Neural progenitor cell (in vitro differentiated cells): ENCODE measurements at regions not wholly inside any gene's neighbourhood (a gene's known extent, or its start where the extent isn't known, plus 50 kb on each side); places are given as distances from the start of the nearest gene placed in this dataset.

ENCODE experiments used
- CTCF ChIP-seq: fragments of 200-600 bp; sonication (generic); IDR thresholded peaks from 2 replicates; pipeline ENCODE4 v1.5.1; 2017; ENCODE audit warnings: antibody characterized with exemption, mild to moderate bottlenecking
- EZH2 ChIP-seq: fragments of 200-600 bp; sonication (generic); IDR thresholded peaks from 2 replicates; pipeline ENCODE4 v1.6.1; 2017; ENCODE audit warnings: antibody characterized with exemption, mild to moderate bottlenecking, moderate library complexity
- EZH2phosphoT487 ChIP-seq: fragments of 200-600 bp; sonication (generic); IDR thresholded peaks from 2 replicates; pipeline ENCODE4 v1.6.1; 2017; ENCODE audit warnings: antibody characterized with exemption

- no peak for TF ChIP-seq CTCF
- no peak for TF ChIP-seq EZH2
- no peak for TF ChIP-seq EZH2phosphoT487
Observed at GRCh38 chr1:60732977-60733401, 349.4 kb upstream of the NFIA start.
